Thyroid gland (tissue), 4 donors: ENCODE measurements at regions not wholly inside any gene's neighbourhood (a gene's known extent, or its start where the extent isn't known, plus 50 kb on each side); places are given as distances from the start of the nearest gene placed in this dataset.

Experiments
- DNase-seq, 2 donors: peaks; one replicate each; pipeline ENCODE4 v3.0.0-alpha.2; 2019
- H3K27ac ChIP-seq, 3 donors: fragments of 200-600 bp; sonication (generic); 1 replicate in 2 of 3; 2 replicates in 1 of 3; pipeline ENCODE4 v1.5.1; 2016 to 2019; ENCODE audit warnings: mild to moderate bottlenecking in 1 of 3, moderate library complexity in 1 of 3
- H3K27me3 ChIP-seq: fragments of 200-600 bp; sonication (generic); one replicate; pipeline ENCODE4 v1.5.1; 2019
- H3K36me3 ChIP-seq, 2 donors: fragments of 200-600 bp; sonication (generic); one replicate each; pipeline ENCODE4 v1.5.1; 2016 to 2019
- H3K4me1 ChIP-seq, 2 donors: fragments of 200-600 bp; sonication (generic); one replicate each; pipeline ENCODE4 v1.5.1; 2017 to 2019
- H3K4me3 ChIP-seq, 3 donors: fragments of 200-600 bp; sonication (generic); replicated peaks in 1 of 3; 1 replicate in 2 of 3; 2 replicates in 1 of 3; pipeline ENCODE4 v1.5.1; 2016; ENCODE audit warnings: mild to moderate bottlenecking in 1 of 3
- H3K9me3 ChIP-seq: fragments of 200-600 bp; sonication (generic); one replicate; pipeline ENCODE4 v1.5.1; 2017
- CTCF ChIP-seq, 6 experiments: fragments of 200-600 bp in 3 of 6; fragments of 450-650 bp in 3 of 6; sonication (generic) in 3 of 6; IDR thresholded peaks; one replicate each; pipeline ENCODE4 v1.5.1; 2016 to 2019; ENCODE audit warnings: antibody characterized with exemption in 6 of 6, mild to moderate bottlenecking in 2 of 6, inconsistent platforms in 1 of 6, moderate library complexity in 1 of 6
- POLR2A ChIP-seq, 2 donors: fragments of 450-650 bp; IDR thresholded peaks; one replicate each; pipeline ENCODE4 v1.6.1; 2017; ENCODE audit warnings: antibody characterized with exemption in 2 of 2, mild to moderate bottlenecking in 2 of 2, moderate library complexity in 1 of 2
- WGBS, 2 donors: methylation state at CpG; one replicate each; pipeline ENCODE4 v1.1.5; 2017; 5-methylcytosine and 5-hydroxymethylcytosine counted together
- intact Hi-C: fragments of 100-400 bp; cut with DNase I; formaldehyde crosslinking; loops from one replicate; pipeline ENCODE4 v1.15.1; 2023

GRCh38 chrY:19856474-19857135, 112.1 kb upstream of the KDM5D start:
- TF ChIP-seq CTCF (IDR thresholded peaks at IDR 0.05) = no peak
- TF ChIP-seq POLR2A (IDR thresholded peaks at IDR 0.05) = no peak
- intact Hi-C loops = no loop called here
- H3K27ac ChIP-seq = no peak overlapping the region
- H3K4me3 ChIP-seq = no peak overlapping the region
- WGBS, 2 donors = 63 to 64% methylated on average over 3 of the region's 3 CpGs
- DNase-seq = no peak
- no peaks in the 10 kb centered on the region for H3K36me3 ChIP-seq
- no peaks in the 10 kb centered on the region for H3K4me1 ChIP-seq
- H3K9me3 ChIP-seq = no peaks in the 10 kb centered on the region
- H3K27me3 ChIP-seq = no peaks in the 10 kb centered on the region

- Histone ChIP-seq H3K27me3 (no peaks in the 10 kb centered on the region), H3K9me3 (no peaks in the 10 kb centered on the region), H3K36me3 (no peaks in the 10 kb centered on the region), H3K27ac (no peak overlapping the region), H3K4me1 (no peaks in the 10 kb centered on the region), H3K4me3 (no peak overlapping the region)
- WGBS, 2 donors = 38 to 75% methylated on average over 1 of the region's 1 CpG
- TF ChIP-seq CTCF (IDR thresholded peaks at IDR 0.05) (no peak), POLR2A (IDR thresholded peaks at IDR 0.05) (no peak)
- DNase-seq = no peak
- intact Hi-C loops = no loop called here
Observed at GRCh38 chrY:19842972-19843371, 98.4 kb upstream of the KDM5D start.

GRCh38 chrY:19824136-19824535, 79.6 kb upstream of the KDM5D start:
- 73 to 79% methylated on average over 2 of the region's 2 CpGs for WGBS, 2 donors
- H3K4me3 ChIP-seq = no peak overlapping the region
- H3K4me1 ChIP-seq = no peaks in the 10 kb centered on the region
- H3K27me3 ChIP-seq = no peaks in the 10 kb centered on the region
- no peaks in the 10 kb centered on the region for H3K9me3 ChIP-seq
- H3K36me3 ChIP-seq = no peaks in the 10 kb centered on the region
- intact Hi-C loops = no loop called here
- DNase-seq = no peak
- TF ChIP-seq POLR2A (IDR thresholded peaks at IDR 0.05) = no peak
- no peak for TF ChIP-seq CTCF (IDR thresholded peaks at IDR 0.05)
- no peak overlapping the region for H3K27ac ChIP-seq

- TF ChIP-seq CTCF (IDR thresholded peaks at IDR 0.05) = no peak
- TF ChIP-seq POLR2A (IDR thresholded peaks at IDR 0.05) = no peak
- Histone ChIP-seq H3K9me3 (no peaks in the 10 kb centered on the region), H3K27ac (no peak overlapping the region), H3K4me3 (no peak overlapping the region), H3K4me1 (no peaks in the 10 kb centered on the region), H3K36me3 (no peaks in the 10 kb centered on the region), H3K27me3 (no peaks in the 10 kb centered on the region)
- no peak for DNase-seq
- intact Hi-C loops = no loop called here
Observed at GRCh38 chrY:19818546-19818945, 74.0 kb upstream of the KDM5D start.

DNA sequence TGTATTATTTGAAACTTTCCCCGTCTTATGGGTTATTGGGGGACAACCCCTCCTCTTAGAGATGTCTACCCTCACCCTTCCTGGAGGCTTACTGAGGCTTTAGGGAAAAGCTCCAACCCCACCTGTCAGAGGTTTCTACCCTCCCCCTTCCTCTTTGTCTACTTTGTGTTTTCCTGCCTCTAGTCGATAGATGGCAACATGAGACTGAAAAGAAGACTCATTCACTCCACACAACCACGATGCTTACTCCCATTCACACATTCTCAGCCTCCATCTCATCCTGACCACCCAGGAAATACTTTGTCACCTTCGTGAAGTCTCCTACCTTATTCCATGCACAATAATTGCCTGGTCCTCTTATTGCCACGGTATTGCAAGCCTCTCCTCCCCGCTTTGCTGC, 72.4 kb upstream of the KDM5D start:
- no peaks in the 10 kb centered on the region for H3K27me3 ChIP-seq
- no peak overlapping the region for H3K4me3 ChIP-seq
- no peaks in the 10 kb centered on the region for H3K36me3 ChIP-seq
- DNase-seq = no peak
- TF ChIP-seq POLR2A (IDR thresholded peaks at IDR 0.05) (no peak), CTCF (IDR thresholded peaks at IDR 0.05) (no peak)
- no peaks in the 10 kb centered on the region for H3K4me1 ChIP-seq
- 36 to 44% methylated on average over 6 of the region's 6 CpGs for WGBS, 2 donors
- H3K9me3 ChIP-seq = no peaks in the 10 kb centered on the region
- no peak overlapping the region for H3K27ac ChIP-seq
- intact Hi-C loops = no loop called here
